ENCODE measurements at regions not wholly inside any gene's neighbourhood (a gene's known extent, or its start where the extent isn't known, plus 50 kb on each side); places are given as distances from the start of the nearest gene placed in this dataset.
"Not testable (repeated sequence)": the region's sequence is repeated elsewhere in the genome, so short reads cannot be mapped to it uniquely, and the experiment has no call there.

DNA sequence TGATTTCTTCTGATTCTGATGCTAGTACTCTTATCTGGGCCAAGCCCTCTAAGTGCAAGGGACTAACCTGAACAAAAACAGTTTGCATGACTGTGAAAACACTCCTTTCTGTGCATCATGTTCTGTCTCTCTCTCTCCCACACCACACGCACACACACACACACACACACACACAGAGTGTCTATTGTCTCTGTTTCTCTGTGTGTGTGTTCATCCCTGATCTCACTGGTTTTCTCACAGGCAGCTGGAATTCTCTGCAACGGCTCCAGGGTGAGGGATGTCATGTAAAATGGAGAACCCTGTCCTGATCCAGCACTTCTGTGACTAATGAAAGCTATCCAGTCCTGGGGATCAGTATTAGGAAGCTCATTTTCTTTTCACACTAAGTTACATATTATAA, 453.1 kb upstream of the RGMB start:
- no peak for ATAC-seq (ENCODE audit: low FRiP score)
- no peak for DNase-seq (ENCODE audit: low spot score)
- TF ChIP-seq, protein P1, sequence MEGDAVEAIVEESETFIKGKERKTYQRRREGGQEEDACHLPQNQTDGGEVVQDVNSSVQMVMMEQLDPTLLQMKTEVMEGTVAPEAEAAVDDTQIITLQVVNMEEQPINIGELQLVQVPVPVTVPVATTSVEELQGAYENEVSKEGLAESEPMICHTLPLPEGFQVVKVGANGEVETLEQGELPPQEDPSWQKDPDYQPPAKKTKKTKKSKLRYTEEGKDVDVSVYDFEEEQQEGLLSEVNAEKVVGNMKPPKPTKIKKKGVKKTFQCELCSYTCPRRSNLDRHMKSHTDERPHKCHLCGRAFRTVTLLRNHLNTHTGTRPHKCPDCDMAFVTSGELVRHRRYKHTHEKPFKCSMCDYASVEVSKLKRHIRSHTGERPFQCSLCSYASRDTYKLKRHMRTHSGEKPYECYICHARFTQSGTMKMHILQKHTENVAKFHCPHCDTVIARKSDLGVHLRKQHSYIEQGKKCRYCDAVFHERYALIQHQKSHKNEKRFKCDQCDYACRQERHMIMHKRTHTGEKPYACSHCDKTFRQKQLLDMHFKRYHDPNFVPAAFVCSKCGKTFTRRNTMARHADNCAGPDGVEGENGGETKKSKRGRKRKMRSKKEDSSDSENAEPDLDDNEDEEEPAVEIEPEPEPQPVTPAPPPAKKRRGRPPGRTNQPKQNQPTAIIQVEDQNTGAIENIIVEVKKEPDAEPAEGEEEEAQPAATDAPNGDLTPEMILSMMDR (IDR thresholded peaks at IDR 0.05), result no peak

GRCh38 chr5:98321361-98321760, 452.1 kb upstream of the RGMB start:
- DNase-seq (ENCODE audit: low spot score), result no peak
- no peak for ATAC-seq (ENCODE audit: low FRiP score)
- TF ChIP-seq, protein P1 (IDR thresholded peaks at IDR 0.05), result no peak

GRCh38 chr5:98325187-98325586, 448.3 kb upstream of the RGMB start:
- ATAC-seq (ENCODE audit: low FRiP score); DNase-seq (ENCODE audit: low spot score): not testable (repeated sequence)

DNA sequence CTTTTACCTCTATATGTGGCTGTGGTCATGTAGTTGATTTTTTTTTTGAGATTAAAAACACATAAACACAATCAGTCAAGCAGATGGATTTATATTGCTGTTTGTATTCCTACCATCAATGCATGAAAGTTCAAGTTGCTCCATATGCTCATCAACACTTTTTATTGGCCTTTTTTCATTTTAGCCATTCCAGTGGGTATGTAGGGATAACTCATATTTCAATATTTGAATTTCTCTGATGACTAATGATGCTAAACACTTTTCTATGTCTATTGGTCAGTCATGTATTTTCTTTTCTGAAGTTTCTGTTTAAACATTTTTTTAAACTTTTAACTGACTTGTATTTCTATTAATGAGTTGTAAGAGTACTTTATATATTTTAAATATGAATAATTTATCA, 445.4 kb upstream of the RGMB start:
- ATAC-seq (ENCODE audit: low FRiP score) (no peak), DNase-seq (ENCODE audit: low spot score) (no peak)
- TF ChIP-seq, protein P1 (IDR thresholded peaks at IDR 0.05), result no peak

GRCh38 chr5:98330871-98331270, 442.6 kb upstream of the RGMB start:
- no peak for ATAC-seq (ENCODE audit: low FRiP score)
- no peak for DNase-seq (ENCODE audit: low spot score)
- TF ChIP-seq, protein P1 (IDR thresholded peaks at IDR 0.05), result no peak

DNA sequence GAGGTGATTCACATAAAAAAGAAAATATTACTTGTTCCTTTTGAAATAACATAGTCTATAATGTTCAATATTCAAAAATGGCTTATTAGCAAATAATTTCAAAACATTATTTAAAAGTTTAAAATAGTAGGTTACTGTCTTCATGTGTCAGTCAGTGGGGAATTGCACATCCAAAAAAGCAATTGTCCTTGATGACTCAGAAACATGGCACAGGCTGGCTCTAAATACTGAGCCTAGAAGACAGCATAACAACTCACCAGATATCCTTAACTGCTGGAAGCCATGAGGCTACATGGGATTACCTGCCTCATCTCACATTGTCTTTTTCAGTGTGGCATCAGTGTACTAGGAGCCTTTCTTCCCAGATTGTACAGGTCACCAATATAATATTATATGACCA, 439.5 kb upstream of the RGMB start:
- ATAC-seq (ENCODE audit: low FRiP score) (no peak), DNase-seq (ENCODE audit: low spot score) (no peak)
- TF ChIP-seq, protein P1 (IDR thresholded peaks at IDR 0.05), result no peak

GRCh38 chr5:98334946-98335345, 438.5 kb upstream of the RGMB start:
- no peak for DNase-seq (ENCODE audit: low spot score)
- TF ChIP-seq, protein P1 (IDR thresholded peaks at IDR 0.05), result no peak
- ATAC-seq (ENCODE audit: low FRiP score), result no peak
